ENCODE measurements at regions not wholly inside any gene's neighbourhood (a gene's known extent, or its start where the extent isn't known, plus 50 kb on each side); places are given as distances from the start of the nearest gene placed in this dataset.

DNA sequence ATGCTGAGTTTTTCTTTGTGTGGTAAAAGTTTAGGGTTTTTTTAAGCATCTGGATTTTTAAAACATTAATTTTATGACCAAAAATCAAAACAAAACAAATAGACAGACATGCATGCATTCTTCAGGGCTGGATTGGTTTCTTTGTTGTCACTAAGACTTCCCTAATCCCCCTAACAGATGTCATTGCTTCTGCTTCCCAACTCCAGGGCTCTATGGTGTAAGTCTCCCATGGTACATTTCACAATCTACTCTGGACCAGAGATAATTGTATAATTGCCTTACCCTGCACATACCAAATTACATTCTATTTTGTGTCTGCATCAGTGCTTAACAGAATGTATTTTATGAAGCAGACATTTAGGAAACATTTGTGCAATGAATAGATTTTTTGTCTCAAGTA lies 529.1 kb upstream of the SMIM31 start:
- no peak for TF ChIP-seq ZBTB7A (tag by site-specific recombination; IDR thresholded peaks at IDR 0.05; ENCODE audit: low read depth)
- TF ChIP-seq ZBTB21 (tag by site-specific recombination; IDR thresholded peaks at IDR 0.05), result no peak
- no peak for TF ChIP-seq ZNF558 (tag by site-specific recombination; IDR thresholded peaks at IDR 0.05)
- TF ChIP-seq ZNF776 (tag by site-specific recombination; IDR thresholded peaks at IDR 0.05; ENCODE audit: borderline replicate concordance), result no peak
- TF ChIP-seq, protein P1, sequence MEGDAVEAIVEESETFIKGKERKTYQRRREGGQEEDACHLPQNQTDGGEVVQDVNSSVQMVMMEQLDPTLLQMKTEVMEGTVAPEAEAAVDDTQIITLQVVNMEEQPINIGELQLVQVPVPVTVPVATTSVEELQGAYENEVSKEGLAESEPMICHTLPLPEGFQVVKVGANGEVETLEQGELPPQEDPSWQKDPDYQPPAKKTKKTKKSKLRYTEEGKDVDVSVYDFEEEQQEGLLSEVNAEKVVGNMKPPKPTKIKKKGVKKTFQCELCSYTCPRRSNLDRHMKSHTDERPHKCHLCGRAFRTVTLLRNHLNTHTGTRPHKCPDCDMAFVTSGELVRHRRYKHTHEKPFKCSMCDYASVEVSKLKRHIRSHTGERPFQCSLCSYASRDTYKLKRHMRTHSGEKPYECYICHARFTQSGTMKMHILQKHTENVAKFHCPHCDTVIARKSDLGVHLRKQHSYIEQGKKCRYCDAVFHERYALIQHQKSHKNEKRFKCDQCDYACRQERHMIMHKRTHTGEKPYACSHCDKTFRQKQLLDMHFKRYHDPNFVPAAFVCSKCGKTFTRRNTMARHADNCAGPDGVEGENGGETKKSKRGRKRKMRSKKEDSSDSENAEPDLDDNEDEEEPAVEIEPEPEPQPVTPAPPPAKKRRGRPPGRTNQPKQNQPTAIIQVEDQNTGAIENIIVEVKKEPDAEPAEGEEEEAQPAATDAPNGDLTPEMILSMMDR (tag by site-specific recombination; IDR thresholded peaks at IDR 0.05), result no peak
- TF ChIP-seq ZNF366 (tag by site-specific recombination; conservative IDR thresholded peaks at IDR 0.05), result no peak
- TF ChIP-seq ZNF658 (tag by site-specific recombination; IDR thresholded peaks at IDR 0.05), result no peak
- TF ChIP-seq ZNF274 (IDR thresholded peaks at IDR 0.05; ENCODE audit: low read length), result no peak
- no peak for TF ChIP-seq ZNF274 (tag by site-specific recombination; IDR thresholded peaks at IDR 0.05; ENCODE audit: borderline replicate concordance)
- TF ChIP-seq, protein P2, sequence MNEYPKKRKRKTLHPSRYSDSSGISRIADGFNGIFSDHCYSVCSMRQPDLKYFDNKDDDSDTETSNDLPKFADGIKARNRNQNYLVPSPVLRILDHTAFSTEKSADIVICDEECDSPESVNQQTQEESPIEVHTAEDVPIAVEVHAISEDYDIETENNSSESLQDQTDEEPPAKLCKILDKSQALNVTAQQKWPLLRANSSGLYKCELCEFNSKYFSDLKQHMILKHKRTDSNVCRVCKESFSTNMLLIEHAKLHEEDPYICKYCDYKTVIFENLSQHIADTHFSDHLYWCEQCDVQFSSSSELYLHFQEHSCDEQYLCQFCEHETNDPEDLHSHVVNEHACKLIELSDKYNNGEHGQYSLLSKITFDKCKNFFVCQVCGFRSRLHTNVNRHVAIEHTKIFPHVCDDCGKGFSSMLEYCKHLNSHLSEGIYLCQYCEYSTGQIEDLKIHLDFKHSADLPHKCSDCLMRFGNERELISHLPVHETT (tag by site-specific recombination; IDR thresholded peaks at IDR 0.05), result no peak
- TF ChIP-seq, protein P3, sequence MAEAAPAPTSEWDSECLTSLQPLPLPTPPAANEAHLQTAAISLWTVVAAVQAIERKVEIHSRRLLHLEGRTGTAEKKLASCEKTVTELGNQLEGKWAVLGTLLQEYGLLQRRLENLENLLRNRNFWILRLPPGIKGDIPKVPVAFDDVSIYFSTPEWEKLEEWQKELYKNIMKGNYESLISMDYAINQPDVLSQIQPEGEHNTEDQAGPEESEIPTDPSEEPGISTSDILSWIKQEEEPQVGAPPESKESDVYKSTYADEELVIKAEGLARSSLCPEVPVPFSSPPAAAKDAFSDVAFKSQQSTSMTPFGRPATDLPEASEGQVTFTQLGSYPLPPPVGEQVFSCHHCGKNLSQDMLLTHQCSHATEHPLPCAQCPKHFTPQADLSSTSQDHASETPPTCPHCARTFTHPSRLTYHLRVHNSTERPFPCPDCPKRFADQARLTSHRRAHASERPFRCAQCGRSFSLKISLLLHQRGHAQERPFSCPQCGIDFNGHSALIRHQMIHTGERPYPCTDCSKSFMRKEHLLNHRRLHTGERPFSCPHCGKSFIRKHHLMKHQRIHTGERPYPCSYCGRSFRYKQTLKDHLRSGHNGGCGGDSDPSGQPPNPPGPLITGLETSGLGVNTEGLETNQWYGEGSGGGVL (tag by site-specific recombination; IDR thresholded peaks at IDR 0.05), result no peak
- TF ChIP-seq, protein P4, sequence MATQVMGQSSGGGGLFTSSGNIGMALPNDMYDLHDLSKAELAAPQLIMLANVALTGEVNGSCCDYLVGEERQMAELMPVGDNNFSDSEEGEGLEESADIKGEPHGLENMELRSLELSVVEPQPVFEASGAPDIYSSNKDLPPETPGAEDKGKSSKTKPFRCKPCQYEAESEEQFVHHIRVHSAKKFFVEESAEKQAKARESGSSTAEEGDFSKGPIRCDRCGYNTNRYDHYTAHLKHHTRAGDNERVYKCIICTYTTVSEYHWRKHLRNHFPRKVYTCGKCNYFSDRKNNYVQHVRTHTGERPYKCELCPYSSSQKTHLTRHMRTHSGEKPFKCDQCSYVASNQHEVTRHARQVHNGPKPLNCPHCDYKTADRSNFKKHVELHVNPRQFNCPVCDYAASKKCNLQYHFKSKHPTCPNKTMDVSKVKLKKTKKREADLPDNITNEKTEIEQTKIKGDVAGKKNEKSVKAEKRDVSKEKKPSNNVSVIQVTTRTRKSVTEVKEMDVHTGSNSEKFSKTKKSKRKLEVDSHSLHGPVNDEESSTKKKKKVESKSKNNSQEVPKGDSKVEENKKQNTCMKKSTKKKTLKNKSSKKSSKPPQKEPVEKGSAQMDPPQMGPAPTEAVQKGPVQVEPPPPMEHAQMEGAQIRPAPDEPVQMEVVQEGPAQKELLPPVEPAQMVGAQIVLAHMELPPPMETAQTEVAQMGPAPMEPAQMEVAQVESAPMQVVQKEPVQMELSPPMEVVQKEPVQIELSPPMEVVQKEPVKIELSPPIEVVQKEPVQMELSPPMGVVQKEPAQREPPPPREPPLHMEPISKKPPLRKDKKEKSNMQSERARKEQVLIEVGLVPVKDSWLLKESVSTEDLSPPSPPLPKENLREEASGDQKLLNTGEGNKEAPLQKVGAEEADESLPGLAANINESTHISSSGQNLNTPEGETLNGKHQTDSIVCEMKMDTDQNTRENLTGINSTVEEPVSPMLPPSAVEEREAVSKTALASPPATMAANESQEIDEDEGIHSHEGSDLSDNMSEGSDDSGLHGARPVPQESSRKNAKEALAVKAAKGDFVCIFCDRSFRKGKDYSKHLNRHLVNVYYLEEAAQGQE (tag by site-specific recombination; IDR thresholded peaks at IDR 0.05), result no peak
- TF ChIP-seq, protein P5, sequence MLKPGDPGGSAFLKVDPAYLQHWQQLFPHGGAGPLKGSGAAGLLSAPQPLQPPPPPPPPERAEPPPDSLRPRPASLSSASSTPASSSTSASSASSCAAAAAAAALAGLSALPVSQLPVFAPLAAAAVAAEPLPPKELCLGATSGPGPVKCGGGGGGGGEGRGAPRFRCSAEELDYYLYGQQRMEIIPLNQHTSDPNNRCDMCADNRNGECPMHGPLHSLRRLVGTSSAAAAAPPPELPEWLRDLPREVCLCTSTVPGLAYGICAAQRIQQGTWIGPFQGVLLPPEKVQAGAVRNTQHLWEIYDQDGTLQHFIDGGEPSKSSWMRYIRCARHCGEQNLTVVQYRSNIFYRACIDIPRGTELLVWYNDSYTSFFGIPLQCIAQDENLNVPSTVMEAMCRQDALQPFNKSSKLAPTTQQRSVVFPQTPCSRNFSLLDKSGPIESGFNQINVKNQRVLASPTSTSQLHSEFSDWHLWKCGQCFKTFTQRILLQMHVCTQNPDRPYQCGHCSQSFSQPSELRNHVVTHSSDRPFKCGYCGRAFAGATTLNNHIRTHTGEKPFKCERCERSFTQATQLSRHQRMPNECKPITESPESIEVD (tag by site-specific recombination; IDR thresholded peaks at IDR 0.05), result no peak
- no peak for TF ChIP-seq YY1 (tag by site-specific recombination; IDR thresholded peaks at IDR 0.05)
